ENCODE measurements at regions not wholly inside any gene's neighbourhood (a gene's known extent, or its start where the extent isn't known, plus 50 kb on each side); places are given as distances from the start of the nearest gene placed in this dataset.
"Not testable (repeated sequence)": the region's sequence is repeated elsewhere in the genome, so short reads cannot be mapped to it uniquely, and the experiment has no call there.

- DNase-seq = not testable (repeated sequence)
Measured at GRCh38 chr13:67383109-67383757, 153.1 kb upstream of the PCDH9 start.

- no peak for DNase-seq
Measured at GRCh38 chr13:67377919-67378318, 147.8 kb upstream of the PCDH9 start.

GRCh38 chr13:67374391-67374790, 144.3 kb upstream of the PCDH9 start:
- no peak for DNase-seq

- DNase-seq = no peak
Measured at GRCh38 chr13:67372868-67373464, 142.8 kb upstream of the PCDH9 start.

GRCh38 chr13:67369895-67370660, 139.9 kb upstream of the PCDH9 start:
- DNase-seq = no peak

GRCh38 chr13:67367399-67367798, 137.3 kb upstream of the PCDH9 start:
- no peak for DNase-seq

- no peak for DNase-seq
Measured at GRCh38 chr13:67366533-67366932, 136.4 kb upstream of the PCDH9 start.

- DNase-seq = no peak
Measured at GRCh38 chr13:67355812-67356476, 125.8 kb upstream of the PCDH9 start.

- no peak for DNase-seq
Measured at GRCh38 chr13:67353941-67354340, 123.8 kb upstream of the PCDH9 start.

- no peak for DNase-seq
Measured at GRCh38 chr13:67353031-67353430, 122.9 kb upstream of the PCDH9 start.

GRCh38 chr13:67351909-67352308, 121.8 kb upstream of the PCDH9 start:
- DNase-seq = no peak

- no peak for DNase-seq
Measured at GRCh38 chr13:67351114-67351513, 121.0 kb upstream of the PCDH9 start.

GRCh38 chr13:67343777-67344176, 113.6 kb upstream of the PCDH9 start:
- no peak for DNase-seq

- DNase-seq = no peak
Measured at GRCh38 chr13:67341406-67341805, 111.3 kb upstream of the PCDH9 start.

GRCh38 chr13:67330149-67330548, 100.0 kb upstream of the PCDH9 start:
- no peak for DNase-seq

- DNase-seq = no peak
Measured at GRCh38 chr13:67328895-67329294, 98.8 kb upstream of the PCDH9 start.

- DNase-seq = no peak
Measured at GRCh38 chr13:67318860-67319259, 88.7 kb upstream of the PCDH9 start.

- no peak for DNase-seq
Measured at GRCh38 chr13:67318398-67318797, 88.3 kb upstream of the PCDH9 start.

GRCh38 chr13:67314405-67314804, 84.3 kb upstream of the PCDH9 start:
- no peak for DNase-seq

- no peak for DNase-seq
Measured at GRCh38 chr13:67308004-67308772, 78.1 kb upstream of the PCDH9 start.

GRCh38 chr13:67306742-67307141, 76.6 kb upstream of the PCDH9 start:
- DNase-seq = no peak

- no peak for DNase-seq
Measured at GRCh38 chr13:67303661-67304333, 73.7 kb upstream of the PCDH9 start.

All from CD4-positive, alpha-beta T cell treated with Interferon alpha-2 for 1 hour (primary cell).